GM08714 (cell line): ENCODE measurements at regions not wholly inside any gene's neighbourhood (a gene's known extent, or its start where the extent isn't known, plus 50 kb on each side); places are given as distances from the start of the nearest gene placed in this dataset.
"Not testable (repeated sequence)": the region's sequence is repeated elsewhere in the genome, so short reads cannot be mapped to it uniquely, and the experiment has no call there.

Experiments used
- H3K4me3 ChIP-seq: fragments of 200-500 bp; sonication (Bioruptor generic); 2 replicates; pipeline ENCODE4 v1.5.1; 2014; ENCODE audit warnings: mild to moderate bottlenecking, low read length, inconsistent platforms
- ZNF274 ChIP-seq: IDR thresholded peaks from 2 replicates; pipeline ENCODE4 v1.6.1; 2012; ENCODE audit warnings: mild to moderate bottlenecking, low read depth, low read length

DNA sequence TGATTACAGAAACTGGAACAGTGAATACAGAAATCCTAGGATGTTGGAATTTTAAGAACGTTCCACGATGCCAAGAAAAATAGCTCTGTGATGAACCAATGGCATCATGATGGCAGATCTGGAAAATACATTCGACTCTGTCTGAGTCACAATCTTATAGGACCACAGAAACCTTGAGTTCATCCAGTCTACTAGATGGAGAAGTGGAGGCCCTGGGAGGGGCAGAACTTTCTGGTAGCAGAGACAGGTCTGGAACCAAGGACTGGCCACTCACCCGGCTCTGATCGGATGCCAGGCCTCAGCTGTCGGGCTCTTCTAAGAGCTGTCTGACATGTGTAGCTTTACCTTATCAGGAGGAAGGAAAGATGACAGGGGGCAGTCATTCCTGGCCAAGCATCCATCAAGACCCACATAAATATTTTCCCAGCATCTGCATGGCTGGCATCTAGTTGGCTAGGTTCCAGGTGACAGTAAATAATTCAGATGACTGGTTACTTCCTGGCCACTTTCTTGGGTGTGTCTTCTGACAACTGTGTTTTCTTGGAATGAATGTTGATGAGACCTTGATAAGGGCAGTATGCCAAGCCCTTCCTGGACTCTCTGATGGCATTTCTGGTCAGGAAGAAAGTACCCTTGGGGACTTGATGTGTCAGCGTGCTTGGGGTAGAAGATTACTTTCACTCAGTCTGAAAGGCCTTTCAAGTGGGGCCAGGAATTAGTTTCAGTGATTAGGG is 72.6 kb upstream of the TRABD2B start:
- no peak overlapping the region for H3K4me3 ChIP-seq
- TF ChIP-seq ZNF274: no peak

DNA sequence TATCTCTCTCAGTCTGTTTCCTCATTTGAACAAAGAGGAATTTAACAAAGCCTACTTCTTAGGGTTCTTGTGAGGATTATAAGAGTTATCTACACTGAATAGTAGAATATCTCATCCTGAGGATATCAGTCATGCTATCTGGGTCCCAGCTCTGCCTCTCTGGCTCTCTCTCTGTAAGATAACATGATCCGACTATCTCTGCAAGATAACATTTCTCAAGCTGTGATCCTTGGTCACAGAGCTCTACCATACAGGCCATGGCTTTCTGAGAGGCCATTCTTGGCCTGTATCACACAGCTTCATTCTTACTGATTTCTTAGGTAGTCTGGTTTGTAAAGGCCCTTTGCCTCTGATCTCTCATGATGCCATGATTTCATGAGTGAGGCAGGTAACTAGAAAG is 71.0 kb upstream of the TRABD2B start:
- H3K4me3 ChIP-seq: no peak overlapping the region
- TF ChIP-seq ZNF274: no peak

DNA sequence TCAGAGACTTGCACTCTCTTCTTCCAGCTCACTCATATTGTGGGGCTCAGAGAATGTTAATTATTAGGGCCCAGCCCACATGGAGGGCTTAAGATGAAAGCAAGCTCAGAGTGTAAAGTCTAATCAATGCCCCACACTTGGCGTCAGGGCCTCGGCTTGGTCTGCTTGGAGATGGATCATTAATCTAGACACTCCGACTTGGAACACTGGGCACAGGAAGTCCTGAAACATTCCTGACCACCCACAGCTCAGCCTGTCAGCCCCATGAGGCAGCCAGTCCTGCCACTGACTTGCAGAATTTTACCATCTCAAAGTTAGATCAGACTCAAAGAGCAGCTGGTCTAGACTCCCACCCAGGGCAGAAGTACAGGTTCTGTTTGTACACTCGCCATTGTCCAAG is 69.8 kb upstream of the TRABD2B start:
- TF ChIP-seq ZNF274: no peak
- H3K4me3 ChIP-seq: no peak overlapping the region

DNA sequence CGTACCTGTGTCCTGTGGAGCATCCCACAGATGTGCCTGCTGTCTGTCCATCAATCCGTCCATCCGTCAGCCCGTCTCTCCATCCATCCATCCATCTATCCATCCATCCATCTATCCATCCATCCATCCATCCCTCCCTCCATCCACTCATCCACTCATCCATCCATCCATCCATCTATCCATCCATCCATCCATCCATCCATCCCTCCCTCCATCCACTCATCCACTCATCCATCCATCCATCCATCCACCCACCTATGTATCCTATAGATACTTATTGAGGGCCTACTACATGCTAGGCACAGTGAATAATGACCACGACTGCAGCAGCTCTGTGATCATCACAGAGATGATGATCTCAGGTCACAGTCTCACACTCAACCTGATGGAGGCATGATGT is 67.5 kb upstream of the TRABD2B start:
- H3K4me3 ChIP-seq: not testable (repeated sequence)

DNA sequence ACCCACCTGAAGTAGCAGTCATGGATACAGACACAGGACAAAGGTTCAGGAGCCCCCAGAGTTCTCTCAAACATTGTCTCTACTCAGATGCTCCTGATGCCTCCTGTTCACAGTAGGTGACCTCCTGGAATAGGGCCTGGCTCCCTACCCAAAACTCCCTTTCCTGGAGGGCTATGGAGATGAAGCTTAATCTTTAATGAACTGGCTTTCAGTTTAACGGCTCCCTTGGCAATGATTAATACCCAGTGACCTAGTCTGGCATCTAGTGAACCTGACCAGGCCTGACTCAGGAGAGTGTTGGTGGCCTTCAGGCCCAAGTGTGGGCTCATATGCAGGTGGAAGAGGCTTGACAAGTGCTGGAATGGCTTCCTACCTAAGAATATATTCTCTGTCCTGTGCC is 65.2 kb upstream of the TRABD2B start:
- no peak for TF ChIP-seq ZNF274
- no peak overlapping the region for H3K4me3 ChIP-seq

DNA sequence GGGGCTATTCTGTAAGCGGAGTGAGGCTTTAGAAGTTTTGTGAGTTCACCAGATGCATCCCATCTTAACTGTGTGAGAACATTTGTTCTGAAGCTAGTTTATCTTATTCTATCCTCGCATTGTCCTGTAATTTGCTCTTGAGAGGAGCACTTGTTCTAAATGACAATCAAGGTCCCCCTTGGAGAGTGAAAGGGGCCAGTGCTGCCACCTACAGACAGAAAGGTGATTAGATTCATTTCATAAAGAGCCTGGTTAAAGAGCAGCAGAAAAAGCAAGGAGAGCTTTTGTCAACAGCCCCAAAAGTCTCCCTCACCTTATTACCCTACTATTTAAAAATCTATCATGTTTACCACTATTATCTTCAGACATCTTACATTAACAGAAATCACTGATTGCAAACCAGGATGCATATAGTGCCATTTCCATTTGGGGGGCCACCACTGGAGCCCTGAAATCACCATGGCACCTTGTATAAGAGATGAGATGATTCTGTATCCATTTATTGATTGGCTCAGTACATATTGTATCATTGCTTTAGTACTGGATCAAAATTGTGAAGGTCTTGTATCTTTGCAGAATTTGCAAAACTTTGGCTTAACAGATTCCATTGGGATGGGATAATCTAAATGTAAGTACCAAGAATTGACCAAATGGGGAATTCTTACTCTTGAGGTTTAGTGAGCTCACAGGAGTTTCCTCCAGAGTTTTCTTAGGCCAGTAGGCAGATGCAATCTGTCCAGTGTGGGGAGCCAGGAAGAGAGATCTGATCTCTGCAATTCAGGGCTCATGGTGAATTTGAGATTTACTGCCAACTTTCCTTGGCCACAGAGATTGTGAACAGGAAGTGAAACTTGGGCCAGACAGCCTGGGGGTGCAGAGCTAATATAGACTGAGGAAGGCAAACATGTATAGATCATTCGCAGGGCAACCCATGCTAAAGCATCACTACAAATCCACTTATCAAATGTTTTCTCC is 64.3 kb upstream of the TRABD2B start:
- TF ChIP-seq ZNF274: no peak

DNA sequence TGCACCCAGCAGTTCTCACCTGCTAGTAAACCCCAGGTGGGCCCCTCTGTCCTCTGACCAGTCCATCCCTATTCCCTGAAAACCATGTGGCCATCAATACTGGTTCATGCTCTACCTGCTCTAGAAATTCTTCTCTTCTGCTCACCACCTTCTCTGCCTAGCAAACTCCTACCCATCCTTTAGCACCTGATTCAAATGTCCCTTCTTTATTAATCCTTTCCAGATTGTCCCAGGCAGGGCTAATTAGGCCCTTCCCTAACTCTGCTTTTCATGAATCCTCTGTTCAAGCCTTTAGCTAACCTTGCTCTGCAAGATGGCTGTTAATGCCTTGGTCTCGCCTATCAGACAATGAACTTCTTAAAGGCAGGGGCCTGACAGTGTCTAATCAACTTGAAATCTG is 62.1 kb upstream of the TRABD2B start:
- H3K4me3 ChIP-seq: no peak overlapping the region
- TF ChIP-seq ZNF274: no peak

More for the DNA sequence above, 64.3 kb upstream of the TRABD2B start:
- no peak overlapping the region for H3K4me3 ChIP-seq

DNA sequence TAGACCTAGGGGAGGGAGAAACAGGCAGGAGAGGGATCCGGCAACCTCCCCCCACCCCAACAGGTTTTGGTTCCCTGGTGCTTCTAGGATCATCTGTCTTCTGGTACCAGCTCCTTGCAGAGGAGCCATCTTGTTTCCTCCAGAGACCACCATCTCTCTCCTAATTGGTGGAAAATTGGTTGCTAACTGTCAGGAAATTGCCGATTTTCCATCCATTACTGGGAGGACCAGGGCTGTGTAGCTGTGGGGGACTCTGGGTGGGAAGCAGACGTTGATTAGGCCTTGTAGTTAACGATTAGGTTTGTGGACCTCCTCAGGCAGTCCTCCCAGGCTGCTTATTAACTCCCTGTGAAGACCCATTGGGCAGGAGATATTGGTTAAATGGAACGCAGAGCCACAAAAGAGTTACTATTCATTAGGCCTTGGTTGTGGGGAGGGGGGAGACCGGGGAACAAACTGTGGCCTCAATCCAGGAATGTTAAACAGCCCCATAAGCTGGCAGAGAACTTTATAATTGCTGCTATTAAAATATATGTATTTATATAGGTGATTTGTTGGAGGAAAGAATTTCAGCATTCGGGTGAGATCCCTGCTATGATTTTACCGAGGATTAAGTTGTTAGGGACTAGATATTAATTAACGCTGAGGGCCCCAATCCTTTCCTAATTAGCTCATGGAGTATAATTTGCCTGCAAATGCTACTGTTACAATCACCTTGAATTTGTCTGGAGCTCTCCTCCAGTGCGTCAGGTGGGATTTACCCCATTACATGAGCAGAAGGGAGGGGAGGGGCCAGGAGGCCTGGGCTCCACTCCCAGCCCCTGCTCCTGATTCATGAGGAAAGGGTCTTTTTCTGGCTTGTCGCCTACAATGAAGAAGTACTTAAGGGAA is 61.2 kb upstream of the TRABD2B start:
- H3K4me3 ChIP-seq: no peak overlapping the region
- TF ChIP-seq ZNF274: no peak

DNA sequence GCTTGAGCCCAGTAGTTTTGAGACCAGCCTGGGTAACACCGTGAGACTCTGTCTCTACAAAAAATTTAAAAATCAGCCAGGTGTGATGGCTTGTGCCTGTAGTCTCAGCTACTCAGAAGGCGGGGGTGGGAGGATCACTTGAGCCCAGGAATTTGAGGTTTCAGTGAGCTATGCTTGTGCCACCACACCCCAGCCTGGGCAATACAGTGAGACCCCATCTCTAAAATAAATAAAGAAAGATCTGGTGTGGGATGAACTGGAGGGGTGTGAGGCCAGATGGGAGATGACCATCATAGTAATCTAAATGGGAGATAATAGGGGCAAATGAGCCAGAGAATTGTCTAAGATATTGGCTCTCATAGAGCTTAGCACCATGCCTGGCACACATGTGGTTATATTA is 60.1 kb upstream of the TRABD2B start:
- H3K4me3 ChIP-seq: no peak overlapping the region
- TF ChIP-seq ZNF274: no peak

DNA sequence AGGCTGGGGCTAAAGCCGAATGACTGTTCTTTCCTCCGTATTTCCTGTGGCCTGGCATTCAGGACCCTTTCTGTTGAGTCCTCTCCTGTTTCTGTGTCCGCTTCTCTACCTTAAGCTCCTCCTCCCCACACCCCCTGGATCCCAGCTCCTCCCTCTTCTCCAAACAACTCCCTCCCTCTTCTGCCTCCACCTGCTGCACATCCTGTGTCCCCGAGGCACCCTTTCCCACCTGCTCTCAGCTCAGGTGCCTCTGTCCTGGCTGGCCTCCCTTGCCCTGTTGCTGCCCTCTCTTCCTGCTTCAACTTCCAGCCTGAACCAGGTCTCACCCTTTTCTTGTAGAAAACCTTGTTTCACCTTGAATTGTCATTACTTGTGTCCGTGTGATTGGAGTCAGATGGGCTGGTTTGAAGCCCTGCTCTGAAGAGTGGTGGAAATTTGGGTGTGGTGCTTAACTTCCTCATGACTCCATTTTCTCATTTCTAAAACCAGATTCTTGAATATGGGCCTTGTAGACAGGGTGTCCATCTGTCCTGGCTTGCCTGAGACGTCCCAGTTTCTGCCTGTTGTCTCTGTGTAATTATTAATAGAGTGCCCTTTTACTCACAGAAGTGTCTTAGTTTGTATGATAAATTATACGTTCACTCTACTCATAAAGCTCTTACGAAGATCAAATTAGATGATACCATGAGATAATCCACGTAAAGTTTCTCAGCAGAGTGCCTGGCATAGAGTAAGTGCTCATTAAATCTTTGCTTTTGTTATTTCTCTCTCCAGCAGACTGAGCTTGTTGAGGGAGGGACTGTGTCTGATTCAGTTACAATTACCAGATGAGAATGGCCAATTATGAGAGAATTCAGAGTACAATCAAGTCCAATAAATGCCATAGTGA is 58.9 kb upstream of the TRABD2B start:
- H3K4me3 ChIP-seq: no peak overlapping the region
- TF ChIP-seq ZNF274: no peak

DNA sequence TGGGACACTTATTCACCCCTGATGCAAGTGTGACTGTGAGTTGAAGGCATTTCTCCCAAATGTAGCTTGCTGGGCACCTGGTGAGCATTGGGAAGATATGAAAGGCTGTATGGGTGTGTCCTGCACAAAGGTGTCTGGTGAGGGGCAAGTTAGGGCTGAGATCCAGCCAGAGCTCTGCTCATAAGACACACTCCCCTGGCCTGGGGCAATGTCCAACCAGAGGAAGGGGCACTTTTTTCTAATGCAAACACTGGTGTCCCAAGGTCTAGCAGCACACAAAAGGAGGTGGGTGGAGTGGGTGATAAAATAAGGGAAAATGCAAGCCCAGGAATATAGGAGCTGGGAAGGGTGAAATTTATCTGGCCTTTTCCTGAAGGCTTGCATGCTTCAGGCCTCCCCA is 57.0 kb upstream of the TRABD2B start:
- TF ChIP-seq ZNF274: no peak
- no peak overlapping the region for H3K4me3 ChIP-seq

DNA sequence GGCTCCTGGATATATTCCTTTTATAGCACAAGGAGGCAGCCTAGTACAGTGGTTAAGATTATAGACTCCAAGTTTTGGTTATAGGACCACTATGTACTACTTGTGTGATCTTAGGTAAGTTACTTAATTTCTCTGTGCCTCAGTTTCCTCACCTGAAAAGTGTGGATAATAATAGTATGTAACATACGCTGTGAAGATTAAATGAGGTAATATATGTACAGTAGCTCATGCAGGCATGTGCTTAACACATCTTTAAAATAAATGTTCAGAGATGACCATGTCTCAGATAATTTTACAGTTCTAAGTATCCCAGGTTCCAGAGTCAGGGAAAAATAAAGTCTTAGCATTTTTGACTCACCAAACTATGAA is 55.7 kb upstream of the TRABD2B start:
- no peak for TF ChIP-seq ZNF274
- H3K4me3 ChIP-seq: no peak overlapping the region

DNA sequence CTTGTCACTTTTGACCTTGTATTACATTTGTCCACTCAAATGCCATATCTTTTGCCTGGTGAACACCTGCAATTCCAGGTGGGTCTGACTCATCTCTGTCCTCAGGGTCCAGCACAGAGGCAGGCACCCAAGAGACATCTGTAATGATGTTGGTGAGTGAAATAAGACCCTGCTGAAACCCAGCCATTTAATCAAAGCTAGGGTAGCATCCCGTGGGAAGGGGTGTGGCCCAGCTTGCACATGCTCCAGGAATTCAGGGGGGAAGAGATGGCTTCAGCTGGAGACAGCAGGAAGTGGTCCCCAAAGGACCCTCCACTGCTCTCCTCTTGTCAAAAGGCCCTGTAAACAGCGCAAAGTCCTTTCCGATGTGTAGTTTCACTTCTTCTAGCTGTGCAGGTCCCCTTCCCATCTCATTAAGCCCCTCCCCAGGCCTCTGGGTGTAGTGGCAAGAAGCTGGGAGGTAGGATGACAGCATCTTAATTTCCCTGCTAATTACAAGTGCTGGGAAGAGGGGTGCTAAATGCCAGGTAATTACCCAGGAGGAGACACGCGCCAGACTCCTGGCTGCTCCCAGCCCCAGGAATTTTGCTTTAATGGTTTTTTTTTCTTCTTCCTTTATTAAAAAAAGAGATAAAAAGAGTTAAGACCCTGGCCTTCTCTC is 54.4 kb upstream of the TRABD2B start:
- H3K4me3 ChIP-seq: no peak overlapping the region
- no peak for TF ChIP-seq ZNF274
